ENCODE measurements at regions not wholly inside any gene's neighbourhood (a gene's known extent, or its start where the extent isn't known, plus 50 kb on each side); places are given as distances from the start of the nearest gene placed in this dataset.
A peak's percentile ranks its signal among the peaks of the same experiment; 100 is the strongest.

DNA sequence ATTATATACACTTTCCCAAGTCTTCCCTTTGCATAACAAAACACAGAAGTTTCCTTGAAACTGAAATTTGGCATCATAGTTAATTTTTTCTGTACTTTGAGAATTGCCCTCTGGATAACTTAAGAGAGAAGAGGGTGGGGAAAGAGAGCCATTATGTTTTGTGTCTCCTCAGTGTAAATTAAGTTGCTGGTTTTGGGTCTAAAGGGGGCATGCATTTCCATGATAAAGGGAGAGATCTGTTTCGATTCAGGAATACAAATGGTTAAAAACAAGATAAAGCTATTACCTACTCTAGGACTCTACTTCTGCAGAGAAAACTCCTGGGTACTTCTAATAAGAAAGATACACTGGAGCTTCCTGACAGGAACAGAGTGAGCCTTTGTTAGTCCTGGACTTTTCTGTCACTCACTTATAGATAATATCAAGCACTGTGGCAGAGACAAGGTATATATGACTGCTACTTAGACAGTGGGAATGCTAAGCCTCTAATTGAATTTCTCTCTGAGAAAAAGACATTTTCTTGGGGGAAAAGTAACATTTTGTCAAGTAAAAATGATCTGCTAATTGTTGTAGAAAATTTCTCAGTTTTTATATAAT lies 142.8 kb upstream of the PCDH9 start:
- H3K27me3 ChIP-seq (ENCODE audit: control insufficient read depth in 2 of 2, insufficient read depth in 2 of 2, low read length in 2 of 2): no peaks in the 10 kb centered on the region
- WGBS (ENCODE audit: insufficient coverage, low coverage, missing lambda C conversion rate): 0% methylated on average over 1 of the region's 1 CpG
- FAIRE-seq (no peak), ATAC-seq (no peak), DNase-seq (ENCODE audit: extremely low read depth in 1 of 4, low spot score in 3 of 4) (no peak)
- no peaks in the 10 kb centered on the region for H3K79me2 ChIP-seq (ENCODE audit: control insufficient read depth, insufficient read depth, low read length)
- H3K9ac ChIP-seq (ENCODE audit: insufficient read depth in 1 of 2, low read depth in 2 of 2, low read length in 2 of 2): no peak overlapping the region
- no peaks in the 10 kb centered on the region for H3K36me3 ChIP-seq (ENCODE audit: control insufficient read depth, insufficient read depth, low read length)
- H3K4me2 ChIP-seq (ENCODE audit: insufficient read depth, low read length): no peak overlapping the region
- intact Hi-C loops (cut with micrococcal nuclease): no loop called here
- H3K4me1 ChIP-seq (replicated peaks in 1 of 2; ENCODE audit: control insufficient read depth in 2 of 2, insufficient read depth in 2 of 2, low read length in 2 of 2): no peaks in the 10 kb centered on the region
- no TSS peak for BruUV-seq (replicated peaks)
- H3K27ac ChIP-seq (ENCODE audit: extremely low read depth, low read depth, low read length): no peak overlapping the region
- H4K20me1 ChIP-seq (replicated peaks; ENCODE audit: control insufficient read depth, insufficient read depth, low read length): no peaks in the 10 kb centered on the region
- TF ChIP-seq FOXK1 (CRISPR knock-in tag; IDR thresholded peaks at IDR 0.05; ENCODE audit: borderline replicate concordance) (no peak), PCBP2 (IDR thresholded peaks at IDR 0.05; ENCODE audit: low read depth, low read length, poor library complexity, severe bottlenecking) (no peak)
- TF ChIP-seq, protein P1, sequence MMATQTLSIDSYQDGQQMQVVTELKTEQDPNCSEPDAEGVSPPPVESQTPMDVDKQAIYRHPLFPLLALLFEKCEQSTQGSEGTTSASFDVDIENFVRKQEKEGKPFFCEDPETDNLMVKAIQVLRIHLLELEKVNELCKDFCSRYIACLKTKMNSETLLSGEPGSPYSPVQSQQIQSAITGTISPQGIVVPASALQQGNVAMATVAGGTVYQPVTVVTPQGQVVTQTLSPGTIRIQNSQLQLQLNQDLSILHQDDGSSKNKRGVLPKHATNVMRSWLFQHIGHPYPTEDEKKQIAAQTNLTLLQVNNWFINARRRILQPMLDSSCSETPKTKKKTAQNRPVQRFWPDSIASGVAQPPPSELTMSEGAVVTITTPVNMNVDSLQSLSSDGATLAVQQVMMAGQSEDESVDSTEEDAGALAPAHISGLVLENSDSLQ (IDR thresholded peaks at IDR 0.05): peak; percentile 20; the same call in 1 of the 2 replicates
- in situ Hi-C loops (cut with MboI): no loop called here
- no peak overlapping the region; the same call in 1 of the 2 replicates for H2AFZ ChIP-seq (ENCODE audit: low read depth, low read length)
- H3K9me3 ChIP-seq (replicated peaks; ENCODE audit: control insufficient read depth, insufficient read depth, low read depth, low read length): 0 out of 2 replicates have a peak, but pooled peaks cover 1% of the 10 kb centered on the region
- H3K4me3 ChIP-seq: no peak overlapping the region
- CTCF ChIA-PET (ENCODE audit: low intra/inter-chr PET ratio): no interaction called here
- no peaks in the 10 kb centered on the region for H3K9me1 ChIP-seq (ENCODE audit: control insufficient read depth, insufficient read depth, low read length)
- POLR2A ChIA-PET: no interaction called here

All from K562 (cell line).